Cardiac muscle cell (in vitro differentiated cells and primary cell): ENCODE measurements at regions not wholly inside any gene's neighbourhood (a gene's known extent, or its start where the extent isn't known, plus 50 kb on each side); places are given as distances from the start of the nearest gene placed in this dataset.

Experiments
- DNase-seq, 2 donors: peaks; one replicate each; pipeline versions ENCODE4 v3.0.0 to v3.0.0-alpha.2; 2010 to 2017; ENCODE audit warnings: low read depth in 1 of 2, low spot score in 1 of 2
- H3K27ac ChIP-seq: fragments of 200-600 bp; sonication (generic); 2 replicates; pipeline ENCODE4 v1.5.1; 2016
- H3K27me3 ChIP-seq: fragments of 200-600 bp; sonication (generic); 2 replicates; pipeline ENCODE4 v1.6.0; 2016; ENCODE audit warnings: control low read depth
- H3K36me3 ChIP-seq: fragments of 200-600 bp; sonication (generic); 2 replicates; pipeline ENCODE4 v1.5.1; 2016; ENCODE audit warnings: control low read depth
- H3K4me1 ChIP-seq: fragments of 200-600 bp; sonication (generic); 2 replicates; pipeline ENCODE4 v1.8.1; 2017; ENCODE audit warnings: low read depth, mild to moderate bottlenecking, mixed run types
- H3K4me3 ChIP-seq: fragments of 200-600 bp; sonication (generic); 2 replicates; pipeline ENCODE4 v1.5.1; 2016; ENCODE audit warnings: mild to moderate bottlenecking
- H3K9me3 ChIP-seq: fragments of 200-600 bp; sonication (generic); 2 replicates; pipeline ENCODE4 v1.5.1; 2017; ENCODE audit warnings: low read depth, mild to moderate bottlenecking, control low read depth
- CTCF ChIP-seq: IDR thresholded peaks from 2 replicates; pipeline ENCODE4 v1.5.1; 2012; ENCODE audit warnings: low read depth, mild to moderate bottlenecking, low read length

- Histone ChIP-seq H3K9me3 (no peaks in the 10 kb centered on the region), H3K27me3 (no peaks in the 10 kb centered on the region), H3K4me3 (no peak overlapping the region), H3K36me3 (no peaks in the 10 kb centered on the region), H3K27ac (no peak overlapping the region), H3K4me1 (no peaks in the 10 kb centered on the region)
- peak in 1 of 2 donors; percentile 42 for DNase-seq
- TF ChIP-seq CTCF, result no peak
These were observed 280.0 kb downstream of the ANKRD50 start for GRCh38 chr4:124432500-124432899.

- H3K27ac ChIP-seq, result no peak overlapping the region
- DNase-seq, result no peak
- H3K36me3 ChIP-seq, result no peaks in the 10 kb centered on the region
- H3K4me3 ChIP-seq, result no peak overlapping the region
- no peaks in the 10 kb centered on the region for H3K27me3 ChIP-seq
- TF ChIP-seq CTCF, result no peak
- H3K4me1 ChIP-seq, result no peaks in the 10 kb centered on the region
- no peaks in the 10 kb centered on the region for H3K9me3 ChIP-seq
These were observed 279.5 kb downstream of the ANKRD50 start for GRCh38 chr4:124433044-124433443.

- TF ChIP-seq CTCF, result no peak
- no peak overlapping the region for H3K4me3 ChIP-seq
- DNase-seq, result peak in 1 of 2 donors; percentile 28
- H3K27ac ChIP-seq, result no peak overlapping the region
- no peaks in the 10 kb centered on the region for H3K36me3 ChIP-seq
- no peaks in the 10 kb centered on the region for H3K4me1 ChIP-seq
- no peaks in the 10 kb centered on the region for H3K27me3 ChIP-seq
- no peaks in the 10 kb centered on the region for H3K9me3 ChIP-seq
These were observed 279.0 kb downstream of the ANKRD50 start for GRCh38 chr4:124433500-124433899.

DNA sequence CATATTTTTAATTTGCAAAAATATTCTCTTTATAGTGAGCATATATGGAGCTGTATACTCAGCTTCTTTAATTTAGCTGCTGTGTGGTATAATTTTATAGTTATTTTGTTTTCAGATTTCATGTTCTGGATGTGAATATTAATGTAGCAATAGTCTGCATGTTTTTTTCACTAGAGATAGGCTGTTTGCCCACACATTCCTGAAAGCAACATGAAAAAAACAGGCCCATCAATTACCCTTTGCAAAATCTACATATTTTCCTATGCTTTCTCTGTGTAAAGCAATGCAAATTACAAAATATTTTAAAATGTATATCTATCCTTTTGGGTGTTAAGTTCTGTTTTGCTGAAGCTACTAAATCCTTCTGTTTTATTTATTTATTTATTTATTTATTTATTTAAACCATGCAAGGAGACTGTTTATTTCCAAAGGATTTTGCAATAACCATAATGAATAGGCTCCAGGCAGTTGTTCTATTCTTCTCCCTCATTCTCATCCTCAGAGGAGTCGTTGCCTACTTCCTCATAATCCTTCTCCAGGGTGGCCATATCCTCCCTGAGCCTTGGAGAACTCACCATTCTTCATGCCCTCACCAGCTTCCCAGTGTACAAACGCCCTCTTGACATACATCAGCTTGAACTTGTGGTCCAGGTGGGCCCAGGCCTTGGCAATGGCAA, 277.1 kb downstream of the ANKRD50 start:
- H3K4me3 ChIP-seq, result no peak overlapping the region
- no peak overlapping the region for H3K27ac ChIP-seq
- peak in 1 of 2 donors; percentile 59 for DNase-seq
- no peaks in the 10 kb centered on the region for H3K4me1 ChIP-seq
- H3K27me3 ChIP-seq, result no peaks in the 10 kb centered on the region
- no peak for TF ChIP-seq CTCF
- no peaks in the 10 kb centered on the region for H3K9me3 ChIP-seq
- H3K36me3 ChIP-seq, result no peaks in the 10 kb centered on the region

DNA sequence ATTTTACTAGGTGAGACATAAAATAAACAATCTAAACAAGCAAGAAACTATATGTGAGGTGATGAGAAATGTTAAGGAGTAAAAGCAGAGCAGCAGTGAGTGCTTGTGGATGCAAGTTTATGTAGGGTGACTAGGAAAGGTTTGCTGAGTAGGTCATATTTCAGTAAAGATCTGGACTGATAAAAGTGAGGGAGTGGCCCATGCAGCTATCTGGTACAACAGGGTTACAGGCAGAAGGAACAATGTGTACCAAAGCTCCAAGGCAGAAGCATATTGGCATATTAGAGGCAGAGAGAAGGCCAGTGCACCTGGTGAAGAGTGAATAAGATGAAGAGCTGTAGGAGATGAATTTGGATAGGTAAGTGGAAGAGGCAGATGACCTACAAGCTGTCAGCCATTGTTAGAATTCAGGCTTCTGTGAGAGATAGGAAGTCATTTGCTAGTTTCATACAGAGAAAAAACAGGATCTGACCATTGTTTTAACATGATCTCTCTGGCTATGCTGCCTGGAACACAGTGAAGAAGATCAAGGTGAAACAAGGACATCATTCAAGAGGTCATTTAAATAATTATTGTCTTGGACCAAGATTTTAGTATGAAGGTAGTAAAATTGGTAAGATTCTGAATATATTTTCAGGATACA, 274.6 kb downstream of the ANKRD50 start:
- Histone ChIP-seq H3K9me3 (no peaks in the 10 kb centered on the region), H3K27ac (no peak overlapping the region), H3K27me3 (no peaks in the 10 kb centered on the region), H3K4me3 (no peak overlapping the region), H3K4me1 (no peaks in the 10 kb centered on the region), H3K36me3 (no peaks in the 10 kb centered on the region)
- TF ChIP-seq CTCF, result no peak
- no peak for DNase-seq
